ENCODE measurements at regions not wholly inside any gene's neighbourhood (a gene's known extent, or its start where the extent isn't known, plus 50 kb on each side); places are given as distances from the start of the nearest gene placed in this dataset.

GRCh38 chr4:28317221-28317620 lies 1456.6 kb downstream of the STIM2 start:
- ChIA-PET CTCF (no interaction called here), POLR2A (ENCODE audit: unreplicated experiment) (no interaction called here)
- intact Hi-C loops (cut with micrococcal nuclease; ENCODE audit: unreplicated experiment), result no loop called here
- H3K36me3 ChIP-seq (ENCODE audit: low read depth), result no peaks in the 10 kb centered on the region
- H3K4me2 ChIP-seq, result no peak overlapping the region
- H3K79me2 ChIP-seq (ENCODE audit: low read depth), result no peaks in the 10 kb centered on the region
- no peaks in the 10 kb centered on the region for H3K9me2 ChIP-seq (ENCODE audit: insufficient read depth)
- H4K20me1 ChIP-seq (ENCODE audit: insufficient read depth), result no peaks in the 10 kb centered on the region
- no peak for TF ChIP-seq EZH2 (IDR thresholded peaks at IDR 0.05; ENCODE audit: low read depth)
- TF ChIP-seq CTCF (conservative IDR thresholded peaks at IDR 0.05), result no peak
- H3K4me3 ChIP-seq, result no peak overlapping the region
- H3F3A ChIP-seq (ENCODE audit: insufficient read depth, low read depth), result no peaks in the 10 kb centered on the region
- no TSS peak for BruUV-seq (replicated peaks)
- H3K27ac ChIP-seq, result no peak overlapping the region
- H3K4me1 ChIP-seq (replicated peaks; ENCODE audit: insufficient read depth), result no peaks in the 10 kb centered on the region
- no peaks in the 10 kb centered on the region for H3K9me3 ChIP-seq (ENCODE audit: insufficient read depth, low read depth)
- H3K27me3 ChIP-seq (ENCODE audit: insufficient read depth, low read depth), result no peaks in the 10 kb centered on the region
- H2AFZ ChIP-seq, result no peak overlapping the region
- DNase-seq, result no peak

- no peaks in the 10 kb centered on the region for H3K27me3 ChIP-seq (ENCODE audit: insufficient read depth, low read depth)
- no peaks in the 10 kb centered on the region for H3F3A ChIP-seq (ENCODE audit: insufficient read depth, low read depth)
- no peak for TF ChIP-seq EZH2 (IDR thresholded peaks at IDR 0.05; ENCODE audit: low read depth)
- no peaks in the 10 kb centered on the region for H3K9me2 ChIP-seq (ENCODE audit: insufficient read depth)
- H3K27ac ChIP-seq, result no peak overlapping the region
- no peaks in the 10 kb centered on the region for H3K4me1 ChIP-seq (replicated peaks; ENCODE audit: insufficient read depth)
- H3K4me3 ChIP-seq, result no peak overlapping the region
- no peaks in the 10 kb centered on the region for H3K79me2 ChIP-seq (ENCODE audit: low read depth)
- no peaks in the 10 kb centered on the region for H4K20me1 ChIP-seq (ENCODE audit: insufficient read depth)
- CTCF ChIA-PET, result no interaction called here
- no peak for DNase-seq
- no peak overlapping the region for H2AFZ ChIP-seq
- intact Hi-C loops (cut with micrococcal nuclease; ENCODE audit: unreplicated experiment), result no loop called here
- no peak overlapping the region for H3K4me2 ChIP-seq
- H3K36me3 ChIP-seq (ENCODE audit: low read depth), result no peaks in the 10 kb centered on the region
- BruUV-seq (replicated peaks), result no TSS peak
- POLR2A ChIA-PET (ENCODE audit: unreplicated experiment), result no interaction called here
- no peaks in the 10 kb centered on the region for H3K9me3 ChIP-seq (ENCODE audit: insufficient read depth, low read depth)
These were observed 1473.6 kb downstream of the STIM2 start for GRCh38 chr4:28334249-28334648.

- H3F3A ChIP-seq (ENCODE audit: insufficient read depth, low read depth), result no peaks in the 10 kb centered on the region
- no peaks in the 10 kb centered on the region for H3K79me2 ChIP-seq (ENCODE audit: low read depth)
- CTCF ChIA-PET, result no interaction called here
- H3K9me2 ChIP-seq (ENCODE audit: insufficient read depth), result no peaks in the 10 kb centered on the region
- peaks cover 15% of the 10 kb centered on the region for H3K9me3 ChIP-seq (ENCODE audit: insufficient read depth, low read depth)
- TF ChIP-seq EZH2 (IDR thresholded peaks at IDR 0.05; ENCODE audit: low read depth), result no peak
- TF ChIP-seq CTCF (conservative IDR thresholded peaks at IDR 0.05), result no peak
- no peaks in the 10 kb centered on the region for H3K4me1 ChIP-seq (replicated peaks; ENCODE audit: insufficient read depth)
- BruUV-seq (replicated peaks), result no TSS peak
- no peaks in the 10 kb centered on the region for H4K20me1 ChIP-seq (ENCODE audit: insufficient read depth)
- H3K27ac ChIP-seq, result no peak overlapping the region
- H2AFZ ChIP-seq, result no peak overlapping the region
- H3K4me2 ChIP-seq, result no peak overlapping the region
- intact Hi-C loops (cut with micrococcal nuclease; ENCODE audit: unreplicated experiment), result no loop called here
- no peaks in the 10 kb centered on the region for H3K36me3 ChIP-seq (ENCODE audit: low read depth)
- POLR2A ChIA-PET (ENCODE audit: unreplicated experiment), result no interaction called here
- no peak for DNase-seq
- no peaks in the 10 kb centered on the region for H3K27me3 ChIP-seq (ENCODE audit: insufficient read depth, low read depth)
- no peak overlapping the region for H3K4me3 ChIP-seq
These were observed 1481.1 kb downstream of the STIM2 start for GRCh38 chr4:28341784-28342183.

- TF ChIP-seq EZH2 (IDR thresholded peaks at IDR 0.05; ENCODE audit: low read depth) (no peak), CTCF (conservative IDR thresholded peaks at IDR 0.05) (no peak)
- DNase-seq, result no peak
These were observed 1489.8 kb downstream of the STIM2 start for GRCh38 chr4:28350485-28350884.

More at GRCh38 chr4:28350485-28350884, 1489.8 kb downstream of the STIM2 start:
- Histone ChIP-seq H3K79me2 (ENCODE audit: low read depth) (no peaks in the 10 kb centered on the region), H3K4me1 (replicated peaks; ENCODE audit: insufficient read depth) (no peaks in the 10 kb centered on the region), H3K36me3 (ENCODE audit: low read depth) (no peaks in the 10 kb centered on the region), H3K9me3 (ENCODE audit: insufficient read depth, low read depth) (no peaks in the 10 kb centered on the region), H3K4me3 (no peak overlapping the region), H3K4me2 (no peak overlapping the region), H3K27me3 (ENCODE audit: insufficient read depth, low read depth) (no peaks in the 10 kb centered on the region), H3F3A (ENCODE audit: insufficient read depth, low read depth) (no peaks in the 10 kb centered on the region), H2AFZ (no peak overlapping the region), H3K27ac (no peak overlapping the region), H3K9me2 (ENCODE audit: insufficient read depth) (no peaks in the 10 kb centered on the region), H4K20me1 (ENCODE audit: insufficient read depth) (no peaks in the 10 kb centered on the region)
- intact Hi-C loops (cut with micrococcal nuclease; ENCODE audit: unreplicated experiment), result no loop called here
- CTCF ChIA-PET, result no interaction called here
- POLR2A ChIA-PET (ENCODE audit: unreplicated experiment), result no interaction called here
- no TSS peak for BruUV-seq (replicated peaks)
